ENCODE measurements at regions not wholly inside any gene's neighbourhood (a gene's known extent, or its start where the extent isn't known, plus 50 kb on each side); places are given as distances from the start of the nearest gene placed in this dataset.

GRCh38 chr6:140620496-140620895, 1246.0 kb upstream of the CITED2 start:
- DNase-seq: no peak

- DNase-seq: no peak
Observed at GRCh38 chr6:140609956-140610355, 1235.5 kb upstream of the CITED2 start.

DNA sequence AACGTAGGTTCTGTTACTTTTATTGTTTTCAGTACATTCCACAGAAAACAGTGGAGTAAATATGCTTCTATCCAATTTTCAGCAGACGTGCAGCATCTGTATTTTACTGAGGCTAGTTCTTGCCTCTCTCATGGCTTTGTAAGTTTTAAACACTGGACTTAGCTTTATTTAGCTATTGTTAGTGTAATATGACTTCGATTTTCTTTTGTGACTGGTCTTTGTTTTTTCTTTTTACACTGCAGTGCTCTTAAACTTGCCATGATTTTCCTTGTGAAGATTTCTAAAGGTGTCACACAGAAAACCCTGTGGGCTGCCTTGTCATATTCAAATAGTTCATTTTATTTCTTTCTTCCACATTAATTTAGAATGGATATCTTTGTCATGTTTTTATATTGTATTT, 1234.9 kb upstream of the CITED2 start:
- no peak for DNase-seq

- no peak for DNase-seq
Observed at GRCh38 chr6:140604786-140605185, 1230.3 kb upstream of the CITED2 start.

GRCh38 chr6:140602431-140603248, 1228.2 kb upstream of the CITED2 start:
- DNase-seq: no peak

GRCh38 chr6:140601021-140601808, 1226.8 kb upstream of the CITED2 start:
- DNase-seq: no peak

DNA sequence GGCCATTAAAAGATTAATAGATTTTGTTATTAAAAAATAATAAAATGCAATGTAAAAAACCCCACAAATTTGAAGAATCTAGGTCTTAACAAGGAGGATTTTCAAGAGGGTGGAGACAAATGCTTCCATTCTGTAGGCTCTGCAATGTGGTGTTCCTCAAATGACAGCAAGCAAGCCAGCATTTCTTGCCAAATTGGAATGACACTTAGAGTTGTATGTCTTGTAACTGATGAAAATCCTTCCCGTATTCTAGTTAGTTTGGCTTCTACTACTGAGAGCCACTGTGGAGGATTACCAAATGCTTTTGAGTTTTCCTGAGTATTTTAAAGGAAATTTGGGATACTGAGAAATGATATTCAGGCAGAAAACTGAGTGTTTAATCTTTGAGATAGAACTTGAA, 1225.5 kb upstream of the CITED2 start:
- no peak for DNase-seq

GRCh38 chr6:140597181-140597580, 1222.7 kb upstream of the CITED2 start:
- no peak for DNase-seq

GRCh38 chr6:140594806-140595128, 1220.3 kb upstream of the CITED2 start:
- no peak for DNase-seq

DNA sequence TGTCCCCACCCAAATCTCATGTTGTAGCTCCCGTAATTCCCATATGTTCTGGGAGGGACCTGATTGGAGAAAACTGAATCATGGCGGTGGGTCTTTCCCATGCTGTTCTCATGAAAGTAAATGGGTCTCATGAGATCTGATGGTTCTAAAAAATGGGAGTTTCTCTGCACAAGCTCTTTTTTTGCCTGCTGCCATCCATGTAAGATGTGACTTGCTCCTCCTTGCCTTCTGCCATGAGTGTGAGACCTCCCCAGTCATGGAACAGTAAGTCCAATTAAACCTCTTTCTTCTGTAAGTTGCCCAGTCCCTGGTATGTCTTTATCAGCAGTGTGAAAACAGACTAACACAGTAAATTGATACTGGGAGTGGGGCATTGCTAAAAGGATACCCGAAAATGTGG, 1218.4 kb upstream of the CITED2 start:
- no peak for DNase-seq

GRCh38 chr6:140590641-140591040, 1216.2 kb upstream of the CITED2 start:
- no peak for DNase-seq

GRCh38 chr6:140586426-140587061, 1212.1 kb upstream of the CITED2 start:
- no peak for DNase-seq

GRCh38 chr6:140581601-140582000, 1207.2 kb upstream of the CITED2 start:
- DNase-seq: no peak

DNA sequence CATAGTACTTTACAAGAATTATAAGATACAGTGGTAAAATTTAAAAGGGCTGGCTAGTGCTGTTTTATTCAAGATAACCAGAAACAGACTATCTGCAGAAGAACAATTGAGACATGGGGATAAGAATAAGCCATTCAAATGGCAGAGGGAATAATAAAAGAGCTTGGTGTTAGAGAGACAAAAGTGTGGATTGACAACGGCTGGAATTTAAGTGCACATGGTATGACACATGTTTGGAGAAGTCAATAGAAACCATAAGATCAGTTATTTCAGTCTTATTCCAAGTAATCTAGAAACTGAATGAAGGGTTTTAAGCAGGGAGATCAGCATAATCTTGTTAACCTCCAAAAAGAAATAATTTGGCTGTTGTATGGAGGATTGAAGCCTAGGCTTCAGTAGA, 1205.5 kb upstream of the CITED2 start:
- DNase-seq: no peak

DNA sequence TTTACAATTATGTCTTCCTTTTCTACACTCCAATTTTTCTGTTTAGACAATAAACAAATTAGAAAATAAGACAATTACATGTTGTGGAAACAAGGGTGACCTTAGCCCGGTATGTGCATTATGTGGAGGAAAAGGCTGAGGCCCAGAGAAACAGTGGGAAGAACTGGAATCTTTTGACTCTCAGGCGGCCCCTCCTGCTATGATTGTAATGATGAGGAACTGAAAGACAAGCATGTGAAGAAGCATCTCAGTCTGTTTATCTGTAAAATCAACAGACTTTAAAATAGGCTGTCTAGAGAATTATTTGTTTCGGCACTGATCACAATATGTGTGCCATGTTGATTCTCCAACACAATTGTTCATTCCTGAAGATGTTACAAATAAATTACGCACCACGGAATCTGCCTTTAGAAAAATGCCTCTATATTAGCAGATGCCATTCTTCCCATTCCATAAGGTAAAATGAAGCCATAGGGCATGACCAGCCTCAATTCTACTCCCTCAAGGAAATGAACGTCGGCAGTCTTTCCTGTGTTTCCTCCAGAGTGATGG, 1201.6 kb upstream of the CITED2 start:
- DNase-seq: no peak

DNA sequence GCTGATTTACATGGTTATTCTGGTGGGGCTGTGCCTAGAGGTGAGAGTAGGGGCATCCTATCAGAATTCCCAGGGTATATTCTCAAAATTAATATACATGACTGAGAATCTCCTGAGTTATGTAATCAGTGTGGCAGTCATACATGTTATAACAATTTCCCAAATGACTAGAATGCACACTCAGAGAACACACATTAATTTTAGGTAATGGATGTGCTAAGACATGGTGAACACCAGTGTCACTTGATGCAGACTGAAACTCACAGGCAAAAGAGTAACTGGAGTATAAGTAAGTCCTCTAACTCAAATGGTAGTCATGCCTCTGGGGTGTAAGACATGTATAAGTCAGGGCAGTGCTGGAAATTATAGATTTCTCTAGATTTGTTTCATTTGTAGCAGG, 1198.4 kb upstream of the CITED2 start:
- no peak for DNase-seq

GRCh38 chr6:140572129-140572528, 1197.7 kb upstream of the CITED2 start:
- no peak for DNase-seq

DNA sequence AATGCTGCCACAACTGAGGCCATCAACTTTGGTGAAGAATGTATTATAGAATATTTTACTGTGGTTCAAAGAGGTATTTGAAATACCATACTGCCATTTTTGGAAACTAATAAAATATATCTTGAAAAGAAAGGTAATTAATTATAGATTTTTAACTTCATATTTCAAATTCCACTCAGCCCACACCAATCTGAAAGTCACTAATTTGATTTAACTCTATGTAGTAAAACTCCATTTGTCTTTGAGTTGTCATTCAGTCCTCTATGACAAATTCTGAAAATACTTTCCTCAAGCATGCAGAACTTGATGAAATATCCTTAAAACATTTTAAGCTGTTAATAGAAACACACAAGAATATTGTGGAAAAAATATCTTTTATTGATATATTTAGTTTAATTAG, 1196.7 kb upstream of the CITED2 start:
- no peak for DNase-seq

DNA sequence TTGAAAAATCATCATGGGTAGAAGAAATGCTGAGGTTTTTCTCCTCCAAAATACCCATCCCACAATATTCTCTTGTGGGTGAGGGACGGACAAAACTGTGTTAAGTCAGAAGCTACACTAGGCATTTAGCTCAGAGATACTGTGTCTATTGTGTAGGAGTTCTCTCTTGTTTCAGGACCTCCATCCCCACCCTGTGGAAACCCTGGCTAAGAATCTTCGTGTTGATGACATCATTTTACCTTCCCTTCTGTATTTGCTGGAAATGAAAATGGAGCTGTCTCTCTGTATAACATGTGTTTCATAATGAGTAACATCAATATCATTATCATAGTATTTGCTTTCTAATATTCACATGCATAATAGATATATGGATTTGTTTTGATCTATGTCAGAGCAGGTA, 1193.0 kb upstream of the CITED2 start:
- no peak for DNase-seq

- no peak for DNase-seq
Observed at GRCh38 chr6:140566781-140567277, 1192.4 kb upstream of the CITED2 start.

DNA sequence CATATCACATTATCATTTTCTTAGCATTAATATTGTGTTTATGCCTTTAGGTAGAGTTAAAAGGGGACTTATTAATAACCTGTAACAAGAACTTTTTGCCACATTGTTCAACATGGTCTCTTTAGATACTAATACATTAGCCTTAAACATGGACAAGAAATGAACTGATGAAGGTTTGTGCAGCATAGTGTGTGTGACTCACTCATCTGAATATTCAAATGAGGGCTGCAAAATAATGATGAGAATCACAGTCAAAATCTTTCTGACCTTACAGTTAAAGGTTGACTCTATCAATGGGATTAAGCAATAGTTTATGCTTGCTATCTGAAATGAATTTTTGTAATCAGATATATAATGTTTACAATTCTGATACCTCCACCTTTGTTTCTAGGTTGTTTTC, 1189.3 kb upstream of the CITED2 start:
- no peak for DNase-seq

DNA sequence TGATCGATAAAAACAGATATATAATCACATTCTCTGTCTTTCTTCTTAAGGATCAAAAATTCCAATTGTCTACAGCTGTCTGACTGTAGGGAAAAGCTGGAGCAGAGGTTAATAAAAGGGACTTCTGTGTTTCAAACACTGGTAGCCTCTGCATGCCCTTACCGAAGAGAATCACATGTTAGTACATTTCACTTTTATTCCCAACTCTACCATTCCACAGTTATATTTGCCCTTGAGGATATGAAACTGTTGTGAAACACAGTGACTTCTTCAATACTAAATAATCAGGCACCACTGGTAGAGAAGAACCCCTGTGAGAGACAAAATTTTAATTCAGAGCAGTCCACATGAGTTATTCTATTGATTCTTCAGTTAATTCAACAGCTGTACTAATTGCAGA, 1187.3 kb upstream of the CITED2 start:
- no peak for DNase-seq

- no peak for DNase-seq
Observed at GRCh38 chr6:140560671-140561070, 1186.2 kb upstream of the CITED2 start.

GRCh38 chr6:140559458-140559857, 1185.0 kb upstream of the CITED2 start:
- no peak for DNase-seq

Data from right forelimb (tissue), 1 donor.